GM21526 (cell line): ENCODE measurements at regions not wholly inside any gene's neighbourhood (a gene's known extent, or its start where the extent isn't known, plus 50 kb on each side); places are given as distances from the start of the nearest gene placed in this dataset.

Experiments
- ATAC-seq: cut with Tn5 transposase; IDR thresholded peaks from one replicate; pipeline ENCODE4 v1.9.1; 2021; ENCODE audit warnings: moderate library complexity; ENCODE audit not compliant: unreplicated experiment, low FRiP score

- ATAC-seq, result no peak
Measured at GRCh38 chr10:88193018-88193417, 329.6 kb downstream of the PTEN start.

GRCh38 chr10:88194041-88194887 is 330.8 kb downstream of the PTEN start:
- ATAC-seq, result no peak

GRCh38 chr10:88194961-88195367 is 331.5 kb downstream of the PTEN start:
- no peak for ATAC-seq

- no peak for ATAC-seq
Measured at GRCh38 chr10:88195841-88196240, 332.4 kb downstream of the PTEN start.

GRCh38 chr10:88196291-88196690 is 332.9 kb downstream of the PTEN start:
- no peak for ATAC-seq

- ATAC-seq, result no peak
Measured at GRCh38 chr10:88198023-88198422, 334.6 kb downstream of the PTEN start.

GRCh38 chr10:88200312-88201032 is 337.0 kb downstream of the PTEN start:
- ATAC-seq, result no peak

GRCh38 chr10:88205842-88206446 is 342.5 kb downstream of the PTEN start:
- no peak for ATAC-seq

GRCh38 chr10:88207121-88207546 is 343.7 kb downstream of the PTEN start:
- no peak for ATAC-seq

GRCh38 chr10:88209231-88209630 is 345.8 kb downstream of the PTEN start:
- ATAC-seq, result no peak

- no peak for ATAC-seq
Measured at GRCh38 chr10:88209837-88210561, 346.6 kb downstream of the PTEN start.

GRCh38 chr10:88211230-88211629 is 347.8 kb downstream of the PTEN start:
- ATAC-seq, result no peak

GRCh38 chr10:88212069-88212468 is 348.6 kb downstream of the PTEN start:
- ATAC-seq, result no peak

- no peak for ATAC-seq
Measured at GRCh38 chr10:88213065-88213605, 349.7 kb downstream of the PTEN start.

GRCh38 chr10:88216976-88217375 is 353.6 kb downstream of the PTEN start:
- no peak for ATAC-seq

- ATAC-seq, result no peak
Measured at GRCh38 chr10:88218362-88218761, 354.9 kb downstream of the PTEN start.

GRCh38 chr10:88219753-88220152 is 356.3 kb downstream of the PTEN start:
- ATAC-seq, result no peak

- no peak for ATAC-seq
Measured at GRCh38 chr10:88221010-88221973, 357.9 kb downstream of the PTEN start.

- ATAC-seq, result no peak
Measured at GRCh38 chr10:88222881-88223280, 359.5 kb downstream of the PTEN start.
